ENCODE measurements at regions not wholly inside any gene's neighbourhood (a gene's known extent, or its start where the extent isn't known, plus 50 kb on each side); places are given as distances from the start of the nearest gene placed in this dataset.

DNA sequence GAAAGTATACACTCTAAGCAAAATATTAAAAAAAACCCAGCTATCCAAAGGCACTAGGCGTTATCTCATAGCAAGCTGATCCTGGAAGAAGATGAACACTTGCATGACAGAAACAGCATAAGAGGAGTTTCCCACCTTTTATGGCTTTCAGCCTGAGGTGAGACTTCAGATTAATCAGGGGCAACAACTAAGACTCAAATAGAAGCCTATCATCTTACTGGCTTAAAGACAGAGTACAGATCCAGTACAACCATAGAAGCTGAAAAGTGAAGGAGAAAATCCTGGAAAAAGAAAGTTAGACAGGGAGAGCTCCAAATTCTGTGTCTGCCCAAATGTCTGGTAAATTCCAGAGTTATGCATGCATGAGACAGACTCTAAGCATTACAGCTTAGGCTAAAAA is 360.8 kb upstream of the KCNN2 start:
- 44 to 57% methylated on average over 1 of the region's 1 CpG for WGBS, 2 donors
- no peak overlapping the region for H3K4me3 ChIP-seq (ENCODE audit: low read depth, poor library complexity, severe bottlenecking)
- intact Hi-C loops (cut with DNase I; ENCODE audit: low total_unique reads), result no loop called here
- DNase-seq (ENCODE audit: low spot score in 2 of 2), result no peak
- TF ChIP-seq, protein P1, sequence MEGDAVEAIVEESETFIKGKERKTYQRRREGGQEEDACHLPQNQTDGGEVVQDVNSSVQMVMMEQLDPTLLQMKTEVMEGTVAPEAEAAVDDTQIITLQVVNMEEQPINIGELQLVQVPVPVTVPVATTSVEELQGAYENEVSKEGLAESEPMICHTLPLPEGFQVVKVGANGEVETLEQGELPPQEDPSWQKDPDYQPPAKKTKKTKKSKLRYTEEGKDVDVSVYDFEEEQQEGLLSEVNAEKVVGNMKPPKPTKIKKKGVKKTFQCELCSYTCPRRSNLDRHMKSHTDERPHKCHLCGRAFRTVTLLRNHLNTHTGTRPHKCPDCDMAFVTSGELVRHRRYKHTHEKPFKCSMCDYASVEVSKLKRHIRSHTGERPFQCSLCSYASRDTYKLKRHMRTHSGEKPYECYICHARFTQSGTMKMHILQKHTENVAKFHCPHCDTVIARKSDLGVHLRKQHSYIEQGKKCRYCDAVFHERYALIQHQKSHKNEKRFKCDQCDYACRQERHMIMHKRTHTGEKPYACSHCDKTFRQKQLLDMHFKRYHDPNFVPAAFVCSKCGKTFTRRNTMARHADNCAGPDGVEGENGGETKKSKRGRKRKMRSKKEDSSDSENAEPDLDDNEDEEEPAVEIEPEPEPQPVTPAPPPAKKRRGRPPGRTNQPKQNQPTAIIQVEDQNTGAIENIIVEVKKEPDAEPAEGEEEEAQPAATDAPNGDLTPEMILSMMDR (IDR thresholded peaks at IDR 0.05), result no peak
- no peak for TF ChIP-seq POLR2A (IDR thresholded peaks at IDR 0.05)

DNA sequence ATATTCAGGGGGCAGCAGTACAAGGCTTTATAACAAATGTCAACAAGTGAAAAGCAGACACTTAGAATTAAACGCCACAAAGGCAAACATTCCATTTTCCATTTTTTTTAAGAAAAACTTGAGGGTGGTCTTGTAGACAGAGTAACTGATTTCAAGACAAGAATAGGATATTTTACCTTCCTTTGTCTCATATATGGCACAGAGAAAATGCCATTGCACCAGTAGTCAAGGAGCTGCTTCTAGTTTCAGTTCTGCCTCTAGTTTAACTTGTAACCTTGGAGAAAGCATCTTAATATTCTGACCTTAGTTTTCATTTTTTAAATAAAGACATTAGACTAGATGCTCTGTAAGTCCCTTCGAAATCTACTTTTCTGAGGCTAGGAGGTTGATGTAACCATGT is 355.3 kb upstream of the KCNN2 start:
- WGBS, 2 donors, result 69 to 74% methylated on average over 2 of the region's 2 CpGs
- TF ChIP-seq POLR2A (IDR thresholded peaks at IDR 0.05), result no peak
- TF ChIP-seq, protein P1 (IDR thresholded peaks at IDR 0.05), result no peak
- DNase-seq (ENCODE audit: low spot score in 2 of 2), result no peak
- intact Hi-C loops (cut with DNase I; ENCODE audit: low total_unique reads), result no loop called here
- H3K4me3 ChIP-seq (ENCODE audit: low read depth, poor library complexity, severe bottlenecking), result no peak overlapping the region

DNA sequence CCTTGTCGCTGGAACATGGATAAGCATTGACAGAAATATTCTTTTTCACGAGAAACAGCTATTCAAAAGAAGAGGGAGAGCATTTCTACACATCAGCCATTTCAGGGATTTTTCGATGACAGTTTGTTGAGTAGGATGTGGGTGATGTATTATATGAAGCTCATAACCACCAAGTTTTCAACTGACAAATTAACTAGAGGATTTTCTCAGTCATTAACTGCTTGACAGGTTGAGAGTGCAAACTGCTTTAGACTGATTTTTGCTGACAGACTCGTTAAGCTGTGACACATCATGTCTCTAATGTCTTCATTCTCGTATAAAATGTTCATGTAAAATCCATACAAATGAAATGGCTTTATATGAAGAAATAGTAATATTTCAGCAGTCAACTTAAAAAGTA is 354.2 kb upstream of the KCNN2 start:
- no peak for DNase-seq (ENCODE audit: low spot score in 2 of 2)
- H3K4me3 ChIP-seq (ENCODE audit: low read depth, poor library complexity, severe bottlenecking), result no peak overlapping the region
- intact Hi-C loops (cut with DNase I; ENCODE audit: low total_unique reads), result no loop called here
- 66 to 77% methylated on average over 5 of the region's 5 CpGs for WGBS, 2 donors
- TF ChIP-seq, protein P1 (IDR thresholded peaks at IDR 0.05), result no peak

DNA sequence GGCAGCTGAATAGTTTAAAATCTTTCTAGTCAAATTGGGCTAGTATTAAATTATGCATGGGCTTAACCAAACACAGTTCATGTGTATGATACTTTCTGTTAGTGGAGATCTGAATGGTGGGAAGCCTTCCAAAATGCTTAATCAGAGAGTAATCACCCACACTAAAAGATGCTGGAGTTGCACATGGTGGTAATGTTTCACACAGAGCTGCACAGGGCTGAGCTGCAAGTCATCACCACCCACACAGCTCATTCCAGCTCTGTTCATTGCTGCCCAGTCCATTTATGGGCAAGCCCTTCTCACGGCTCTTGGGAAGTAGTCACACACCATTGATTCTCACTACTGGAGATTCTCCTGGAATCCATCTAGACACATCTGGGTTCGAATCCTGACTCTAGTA is 351.5 kb upstream of the KCNN2 start:
- intact Hi-C loops (cut with DNase I; ENCODE audit: low total_unique reads), result no loop called here
- H3K4me3 ChIP-seq (ENCODE audit: low read depth, poor library complexity, severe bottlenecking), result no peak overlapping the region
- no peak for DNase-seq (ENCODE audit: low spot score in 2 of 2)
- 59 to 60% methylated on average over 2 of the region's 2 CpGs for WGBS, 2 donors
- no peak for TF ChIP-seq POLR2A (IDR thresholded peaks at IDR 0.05)
- TF ChIP-seq, protein P1 (IDR thresholded peaks at IDR 0.05), result no peak

DNA sequence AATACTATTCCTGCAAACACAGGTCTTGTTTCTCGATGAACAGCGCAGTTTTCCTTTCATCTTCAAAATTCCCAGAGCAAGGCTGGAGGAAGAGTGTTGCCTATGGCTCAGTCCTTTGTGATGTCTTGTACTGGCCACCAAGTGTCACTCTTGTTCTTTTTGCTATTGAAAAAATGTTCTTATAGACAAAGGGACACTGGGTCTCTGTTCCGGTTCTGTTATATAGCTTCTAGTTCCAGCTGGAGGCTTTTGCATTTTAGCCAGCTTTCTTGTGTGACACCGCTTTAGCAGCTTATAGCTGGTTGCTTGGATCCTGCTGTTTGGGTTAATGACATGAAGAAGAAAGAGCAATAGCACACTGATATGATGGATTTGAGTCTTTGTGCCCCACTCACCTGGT is 343.7 kb upstream of the KCNN2 start:
- TF ChIP-seq, protein P1 (IDR thresholded peaks at IDR 0.05), result no peak
- TF ChIP-seq POLR2A (IDR thresholded peaks at IDR 0.05), result no peak
- intact Hi-C loops (cut with DNase I; ENCODE audit: low total_unique reads), result no loop called here
- 69% methylated on average over 4 of the region's 4 CpGs for WGBS, 2 donors
- no peak for DNase-seq (ENCODE audit: low spot score in 2 of 2)
- H3K4me3 ChIP-seq (ENCODE audit: low read depth, poor library complexity, severe bottlenecking), result no peak overlapping the region

DNA sequence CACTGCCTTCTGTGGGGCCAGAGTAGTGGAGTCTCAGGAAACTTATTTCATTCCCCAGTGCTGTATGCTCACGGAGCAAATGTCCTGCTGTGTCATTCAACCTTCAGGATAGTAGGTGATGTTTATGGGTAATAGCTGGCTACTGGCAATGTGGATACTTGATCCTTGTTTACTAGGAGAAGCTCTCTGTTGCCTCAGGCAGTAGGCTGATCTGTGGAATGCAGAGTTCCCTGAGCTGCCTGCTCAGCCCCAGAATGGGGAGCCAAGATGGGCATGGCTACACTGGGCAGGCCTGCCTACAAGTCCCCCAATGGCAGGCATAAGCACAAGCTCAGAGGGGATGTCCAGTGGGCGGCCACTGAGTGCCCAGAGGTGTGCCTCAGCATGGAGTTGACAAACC is 323.1 kb upstream of the KCNN2 start:
- no peak overlapping the region for H3K4me3 ChIP-seq (ENCODE audit: low read depth, poor library complexity, severe bottlenecking)
- no peak for DNase-seq (ENCODE audit: low spot score in 2 of 2)
- 49 to 94% methylated on average over 2 of the region's 2 CpGs for WGBS, 2 donors
- TF ChIP-seq, protein P1 (IDR thresholded peaks at IDR 0.05), result no peak
- no peak for TF ChIP-seq POLR2A (IDR thresholded peaks at IDR 0.05)
- intact Hi-C loops (cut with DNase I; ENCODE audit: low total_unique reads), result no loop called here
